ENCODE measurements at regions not wholly inside any gene's neighbourhood (a gene's known extent, or its start where the extent isn't known, plus 50 kb on each side); places are given as distances from the start of the nearest gene placed in this dataset.

- no peak for DNase-seq
These were observed 52.3 kb upstream of the SIPA1L2 start for GRCh38 chr1:232682248-232682647.

GRCh38 chr1:232684371-232685105, 54.6 kb upstream of the SIPA1L2 start:
- no peak for DNase-seq

- DNase-seq, result no peak
These were observed 56.4 kb upstream of the SIPA1L2 start for GRCh38 chr1:232686346-232686745.

GRCh38 chr1:232687304-232687703, 57.4 kb upstream of the SIPA1L2 start:
- no peak for DNase-seq

GRCh38 chr1:232687728-232688127, 57.8 kb upstream of the SIPA1L2 start:
- no peak for DNase-seq

- DNase-seq, result no peak
These were observed 58.5 kb upstream of the SIPA1L2 start for GRCh38 chr1:232688398-232688797.

GRCh38 chr1:232689711-232690110, 59.8 kb upstream of the SIPA1L2 start:
- no peak for DNase-seq

GRCh38 chr1:232690285-232690935, 60.5 kb upstream of the SIPA1L2 start:
- DNase-seq, result peak; percentile 38

GRCh38 chr1:232694475-232694874, 64.5 kb upstream of the SIPA1L2 start:
- no peak for DNase-seq

GRCh38 chr1:232695621-232696385, 65.9 kb upstream of the SIPA1L2 start:
- no peak for DNase-seq

- DNase-seq, result no peak
These were observed 66.5 kb upstream of the SIPA1L2 start for GRCh38 chr1:232696466-232696865.

- no peak for DNase-seq
These were observed 67.4 kb upstream of the SIPA1L2 start for GRCh38 chr1:232697187-232697822.

- DNase-seq, result no peak
These were observed 69.9 kb upstream of the SIPA1L2 start for GRCh38 chr1:232699814-232700213.

- no peak for DNase-seq
These were observed 73.0 kb upstream of the SIPA1L2 start for GRCh38 chr1:232702911-232703310.

GRCh38 chr1:232704256-232704655, 74.3 kb upstream of the SIPA1L2 start:
- DNase-seq, result no peak

GRCh38 chr1:232704694-232705680, 75.1 kb upstream of the SIPA1L2 start:
- DNase-seq, result peak; percentile 66

GRCh38 chr1:232705815-232706575, 76.1 kb upstream of the SIPA1L2 start:
- DNase-seq, result no peak

- no peak for DNase-seq
These were observed 77.2 kb upstream of the SIPA1L2 start for GRCh38 chr1:232707142-232707541.

GRCh38 chr1:232709386-232709785, 79.5 kb upstream of the SIPA1L2 start:
- no peak for DNase-seq

GRCh38 chr1:232711996-232712395, 82.1 kb upstream of the SIPA1L2 start:
- DNase-seq, result no peak

GRCh38 chr1:232713785-232714184, 83.9 kb upstream of the SIPA1L2 start:
- no peak for DNase-seq

All from eye (tissue), 1 donor.